DND-41 (cell line): ENCODE measurements at regions not wholly inside any gene's neighbourhood (a gene's known extent, or its start where the extent isn't known, plus 50 kb on each side); places are given as distances from the start of the nearest gene placed in this dataset.
"Not testable (repeated sequence)": the region's sequence is repeated elsewhere in the genome, so short reads cannot be mapped to it uniquely, and the experiment has no call there.

ENCODE experiments used
- ATAC-seq: fragments of 200-7000 bp; cut with Tn5 transposase; 3 replicates; pipeline ENCODE4 v1.9.1; 2021; ENCODE audit warnings: low read depth; ENCODE audit not compliant: insufficient read depth
- DNase-seq: peaks from one replicate; pipeline ENCODE4 v3.0.0-alpha.2; 2020
- H2AFZ ChIP-seq: 2 replicates; pipeline ENCODE4 v1.6.0; 2012; ENCODE audit warnings: low read depth, low read length
- H3K27ac ChIP-seq: 2 replicates; pipeline ENCODE4 v1.5.1; 2012; ENCODE audit warnings: low read length, inconsistent platforms
- H3K27me3 ChIP-seq: fragments of 200-600 bp; sonication (generic); 2 replicates; pipeline ENCODE4 v1.6.0; 2012; ENCODE audit warnings: low read length, mild to moderate bottlenecking, inconsistent platforms; ENCODE audit not compliant: insufficient read depth, poor library complexity
- H3K36me3 ChIP-seq: 2 replicates; pipeline ENCODE4 v1.5.1; 2012; ENCODE audit warnings: low read length, inconsistent platforms; ENCODE audit not compliant: insufficient read depth
- H3K4me1 ChIP-seq: 2 replicates; pipeline ENCODE4 v1.5.1; 2012; ENCODE audit warnings: mild to moderate bottlenecking, low read length; ENCODE audit not compliant: insufficient read depth
- H3K4me2 ChIP-seq: 2 replicates; pipeline ENCODE4 v1.6.0; 2012; ENCODE audit warnings: mild to moderate bottlenecking, moderate library complexity, low read length, inconsistent platforms; ENCODE audit not compliant: insufficient read depth
- H3K4me3 ChIP-seq, 2 experiments: fragments of 200-600 bp in 1 of 2; shearing (Covaris generic) in 1 of 2; 2 replicates each; pipeline ENCODE4 v1.5.1; 2012 to 2016; ENCODE audit warnings: inconsistent platforms in 2 of 2, low read length in 2 of 2, mild to moderate bottlenecking in 2 of 2, low read depth in 1 of 2, moderate library complexity in 1 of 2
- H3K79me2 ChIP-seq: 2 replicates; pipeline ENCODE4 v1.6.0; 2012; ENCODE audit warnings: low read length, inconsistent platforms; ENCODE audit not compliant: insufficient read depth
- H3K9ac ChIP-seq: 2 replicates; pipeline ENCODE4 v1.6.0; 2012; ENCODE audit warnings: low read depth, mild to moderate bottlenecking, inconsistent platforms, low read length, moderate library complexity
- H3K9me3 ChIP-seq: 2 replicates; pipeline ENCODE4 v1.5.1; 2012; ENCODE audit warnings: low read length, moderate library complexity, mild to moderate bottlenecking, inconsistent platforms; ENCODE audit not compliant: insufficient read depth, severe bottlenecking
- H4K20me1 ChIP-seq: 2 replicates; pipeline ENCODE4 v1.6.0; 2012; ENCODE audit warnings: low read length; ENCODE audit not compliant: insufficient read depth
- CTCF ChIP-seq: IDR thresholded peaks from 2 replicates; pipeline ENCODE4 v1.5.1; 2012; ENCODE audit warnings: borderline replicate concordance, low read length, moderate library complexity, mild to moderate bottlenecking; ENCODE audit not compliant: poor library complexity, severe bottlenecking; ENCODE audit errors: extremely low read depth
- EZH2 ChIP-seq: IDR thresholded peaks from 3 replicates; pipeline ENCODE4 v1.6.1; 2012; ENCODE audit warnings: borderline replicate concordance, low read depth, mild to moderate bottlenecking, moderate library complexity, low read length, inconsistent platforms; ENCODE audit not compliant: severe bottlenecking

DNA sequence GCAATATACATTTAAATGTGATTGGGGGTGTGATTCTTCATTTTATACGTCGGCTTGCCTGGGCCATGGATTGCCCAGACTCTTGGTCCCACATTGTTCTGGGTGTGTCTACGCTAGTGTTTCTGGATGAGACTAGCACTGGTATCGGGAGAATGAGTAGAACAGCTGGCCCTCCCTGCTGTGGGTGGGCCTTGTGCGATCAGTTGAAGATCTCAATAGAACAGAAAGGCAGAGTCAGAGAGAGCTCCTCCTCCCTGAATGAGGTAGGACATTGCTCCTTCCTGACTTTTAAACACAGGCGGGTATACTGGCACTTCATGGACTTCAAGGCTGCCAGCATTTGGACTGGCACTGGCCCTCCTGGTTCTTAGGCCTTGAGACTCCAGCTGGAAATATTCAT, 603.0 kb downstream of the LIG4 start:
- Histone ChIP-seq H3K27ac (no peak overlapping the region), H3K27me3 (no peaks in the 10 kb centered on the region), H3K4me2 (no peak overlapping the region), H3K4me1 (no peaks in the 10 kb centered on the region), H3K36me3 (no peaks in the 10 kb centered on the region), H3K4me3 (no peak overlapping the region), H3K9me3 (no peaks in the 10 kb centered on the region), H2AFZ (no peak overlapping the region), H3K79me2 (no peaks in the 10 kb centered on the region), H4K20me1 (no peaks in the 10 kb centered on the region), H3K9ac (no peak overlapping the region)
- ATAC-seq: no peak
- no peak for DNase-seq
- TF ChIP-seq EZH2: no peak
- TF ChIP-seq CTCF: no peak

GRCh38 chr13:107608736-107609135, 606.6 kb downstream of the LIG4 start:
- TF ChIP-seq EZH2 (no peak), CTCF (no peak)
- Histone ChIP-seq H3K4me2 (no peak overlapping the region), H3K9me3 (no peaks in the 10 kb centered on the region), H3K4me3 (no peak overlapping the region), H3K36me3 (no peaks in the 10 kb centered on the region), H2AFZ (no peak overlapping the region), H4K20me1 (no peaks in the 10 kb centered on the region), H3K4me1 (no peaks in the 10 kb centered on the region), H3K9ac (no peak overlapping the region), H3K27ac (no peak overlapping the region), H3K79me2 (no peaks in the 10 kb centered on the region), H3K27me3 (no peaks in the 10 kb centered on the region)
- DNase-seq (no peak), ATAC-seq (no peak)

DNA sequence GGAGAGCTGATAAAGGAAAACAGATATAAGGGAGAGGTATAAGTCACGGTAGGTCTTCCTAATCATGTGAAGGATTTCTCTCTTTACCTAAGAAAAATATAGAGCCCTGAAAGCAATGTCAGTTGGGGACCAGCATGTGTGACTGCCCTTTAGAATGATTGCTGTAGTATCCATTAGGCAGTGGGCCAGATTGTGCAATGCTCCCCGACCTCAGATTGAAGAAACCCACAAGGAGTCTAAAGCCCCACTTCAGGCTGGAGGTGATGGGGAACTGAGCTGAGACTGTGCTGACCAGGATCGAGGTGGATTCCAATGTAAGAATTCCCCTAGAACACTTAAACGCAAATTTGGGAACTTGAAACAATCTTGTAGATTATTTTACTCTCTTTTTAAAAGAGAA, 614.4 kb downstream of the LIG4 start:
- no peak for ATAC-seq
- no peaks in the 10 kb centered on the region for H3K27me3 ChIP-seq
- no peaks in the 10 kb centered on the region for H3K9me3 ChIP-seq
- DNase-seq: no peak
- H3K79me2 ChIP-seq: no peaks in the 10 kb centered on the region
- no peaks in the 10 kb centered on the region for H3K36me3 ChIP-seq
- no peaks in the 10 kb centered on the region for H3K4me1 ChIP-seq
- H3K4me3 ChIP-seq: no peak overlapping the region
- no peak overlapping the region for H3K9ac ChIP-seq
- no peak overlapping the region for H3K27ac ChIP-seq
- TF ChIP-seq CTCF (no peak), EZH2 (no peak)
- H3K4me2 ChIP-seq: no peak overlapping the region
- no peaks in the 10 kb centered on the region for H4K20me1 ChIP-seq
- H2AFZ ChIP-seq: no peak overlapping the region

- not testable (repeated sequence) for DNase-seq, H3K4me1 ChIP-seq, H3K4me2 ChIP-seq, H3K36me3 ChIP-seq, ATAC-seq, H3K79me2 ChIP-seq, H3K4me3 ChIP-seq, H3K27ac ChIP-seq, H4K20me1 ChIP-seq, H3K9ac ChIP-seq, H3K9me3 ChIP-seq, H2AFZ ChIP-seq, H3K27me3 ChIP-seq
Observed at GRCh38 chr13:107596306-107596705, 619.0 kb downstream of the LIG4 start.
